ENCODE measurements at regions not wholly inside any gene's neighbourhood (a gene's known extent, or its start where the extent isn't known, plus 50 kb on each side); places are given as distances from the start of the nearest gene placed in this dataset.

GRCh38 chr2:226351711-226352110 is 447.9 kb downstream of the IRS1 start:
- Histone ChIP-seq H3K27me3 (ENCODE audit: insufficient read depth) (no peaks in the 10 kb centered on the region), H3K79me2 (replicated peaks; ENCODE audit: insufficient read depth) (no peaks in the 10 kb centered on the region), H4K20me1 (replicated peaks; ENCODE audit: insufficient read depth) (no peaks in the 10 kb centered on the region), H3F3A (replicated peaks; ENCODE audit: low read depth) (no peaks in the 10 kb centered on the region), H3K4me2 (no peak overlapping the region), H3K9me2 (ENCODE audit: insufficient read depth) (peaks cover 12% of the 10 kb centered on the region), H3K36me3 (ENCODE audit: insufficient read depth) (no peaks in the 10 kb centered on the region), H3K4me3 (no peak overlapping the region), H2AFZ (no peak overlapping the region), H3K4me1 (ENCODE audit: insufficient read depth) (no peaks in the 10 kb centered on the region), H3K27ac (ENCODE audit: low read depth) (no peak overlapping the region)
- Mint-ChIP-seq H3K4me1 (peaks cover 9% of the 10 kb centered on the region), H3K36me3 (ENCODE audit: low read depth) (no peaks in the 10 kb centered on the region), H3K27me3 (ENCODE audit: insufficient read depth, low read depth, poor library complexity) (no peaks in the 10 kb centered on the region), H3K27ac (no peak overlapping the region), H3K4me3 (no peak overlapping the region), H3K9me3 (no peaks in the 10 kb centered on the region)
- TF ChIP-seq ETS1 (IDR thresholded peaks at IDR 0.05) (no peak), REST (IDR thresholded peaks at IDR 0.05; ENCODE audit: unreplicated experiment) (no peak), STAT1 (IDR thresholded peaks at IDR 0.05; ENCODE audit: unreplicated experiment) (no peak), CREB1 (CRISPR knock-in tag; IDR thresholded peaks at IDR 0.05; ENCODE audit: low read depth) (no peak), JUNB (IDR thresholded peaks at IDR 0.05; ENCODE audit: unreplicated experiment) (no peak), NANOG (IDR thresholded peaks at IDR 0.05; ENCODE audit: borderline replicate concordance) (no peak), CTCF (conservative IDR thresholded peaks at IDR 0.05; ENCODE audit: low read depth in 2 of 2) (no peak), ZNF462 (CRISPR knock-in tag; IDR thresholded peaks at IDR 0.05) (no peak), POLR2AphosphoS5 (IDR thresholded peaks at IDR 0.05; ENCODE audit: low read depth) (no peak), ZNF114 (CRISPR knock-in tag; IDR thresholded peaks at IDR 0.05) (no peak), EZH2 (IDR thresholded peaks at IDR 0.05; ENCODE audit: low read depth, unreplicated experiment) (no peak), EZH2phosphoT487 (IDR thresholded peaks at IDR 0.05; ENCODE audit: unreplicated experiment) (no peak), ZNF331 (CRISPR knock-in tag; IDR thresholded peaks at IDR 0.05; ENCODE audit: low read depth) (no peak)
- DNase-seq (ENCODE audit: low spot score) (no peak), ATAC-seq (no peak)
